HEK293 (cell line): ENCODE measurements at regions not wholly inside any gene's neighbourhood (a gene's known extent, or its start where the extent isn't known, plus 50 kb on each side); places are given as distances from the start of the nearest gene placed in this dataset.

ENCODE experiments used
- BCL11B ChIP-seq: fragments of 450-650 bp; formaldehyde crosslinking; IDR thresholded peaks from 2 replicates; pipeline ENCODE4 v1.5.1; 2016; ENCODE audit warnings: low read depth, missing biosample characterization, missing genetic modification characterization
- IKZF3 ChIP-seq: fragments of 450-650 bp; IDR thresholded peaks from 2 replicates; pipeline ENCODE4 v1.5.0; 2018; ENCODE audit warnings: missing biosample characterization, mild to moderate bottlenecking, missing genetic modification characterization, moderate library complexity
- KLF9 ChIP-seq: fragments of 450-650 bp; formaldehyde crosslinking; IDR thresholded peaks from 2 replicates; pipeline ENCODE4 v1.5.1; 2016; ENCODE audit warnings: missing biosample characterization, missing genetic modification characterization, low read depth
- PRDM1 ChIP-seq: fragments of 450-650 bp; formaldehyde crosslinking; IDR thresholded peaks from 2 replicates; pipeline ENCODE4; 2016; ENCODE audit warnings: missing biosample characterization, missing genetic modification characterization
- PRDM10 ChIP-seq: fragments of 450-650 bp; formaldehyde crosslinking; IDR thresholded peaks from 2 replicates; pipeline ENCODE4 v1.5.1; 2016; ENCODE audit warnings: missing biosample characterization, missing genetic modification characterization
- PRDM4 ChIP-seq: fragments of 450-650 bp; formaldehyde crosslinking; IDR thresholded peaks from 2 replicates; pipeline ENCODE4 v1.5.1; 2017; ENCODE audit warnings: missing biosample characterization, missing genetic modification characterization
- SCRT2 ChIP-seq: fragments of 450-650 bp; formaldehyde crosslinking; IDR thresholded peaks from 2 replicates; pipeline ENCODE4 v1.5.1; 2016; ENCODE audit warnings: missing biosample characterization, missing genetic modification characterization
- SETDB1 ChIP-seq: IDR thresholded peaks from one replicate; pipeline ENCODE4 v1.6.1; 2017; ENCODE audit warnings: mild to moderate bottlenecking, low read length, moderate library complexity, mixed read lengths; ENCODE audit not compliant: insufficient read length
- SP3 ChIP-seq: fragments of 450-650 bp; formaldehyde crosslinking; IDR thresholded peaks from 2 replicates; pipeline ENCODE4 v1.5.1; 2016; ENCODE audit warnings: missing biosample characterization, missing genetic modification characterization
- TCF7L2 ChIP-seq: IDR thresholded peaks from 2 replicates; pipeline ENCODE4 v1.6.1; 2011; ENCODE audit warnings: low read depth, mild to moderate bottlenecking, inconsistent platforms, low read length, moderate library complexity, borderline replicate concordance
- ZNF121 ChIP-seq: fragments of 450-650 bp; formaldehyde crosslinking; IDR thresholded peaks from 2 replicates; pipeline ENCODE4 v1.5.1; 2016; ENCODE audit warnings: missing biosample characterization, missing genetic modification characterization
- ZNF23 ChIP-seq: fragments of 450-650 bp; formaldehyde crosslinking; IDR thresholded peaks from 2 replicates; pipeline ENCODE4 v1.5.1; 2016; ENCODE audit warnings: missing biosample characterization, missing genetic modification characterization, borderline replicate concordance
- ZNF24 ChIP-seq: fragments of 450-650 bp; formaldehyde crosslinking; IDR thresholded peaks from 2 replicates; pipeline ENCODE4 v1.5.1; 2016; ENCODE audit warnings: missing biosample characterization, missing genetic modification characterization
- ZNF350 ChIP-seq: fragments of 450-650 bp; formaldehyde crosslinking; IDR thresholded peaks from 2 replicates; pipeline ENCODE4 v1.5.0; 2017; ENCODE audit warnings: missing biosample characterization, mild to moderate bottlenecking, missing genetic modification characterization
- ZNF391 ChIP-seq: fragments of 450-650 bp; formaldehyde crosslinking; IDR thresholded peaks from 2 replicates; pipeline ENCODE4 v1.5.1; 2016; ENCODE audit warnings: low read depth, missing biosample characterization, missing genetic modification characterization, borderline replicate concordance
- ZNF394 ChIP-seq: fragments of 450-650 bp; formaldehyde crosslinking; IDR thresholded peaks from 2 replicates; pipeline ENCODE4 v1.5.1; 2016; ENCODE audit warnings: missing biosample characterization, missing genetic modification characterization, mild to moderate bottlenecking, moderate library complexity, borderline replicate concordance
- ZNF501 ChIP-seq: fragments of 450-650 bp; formaldehyde crosslinking; IDR thresholded peaks from 2 replicates; pipeline ENCODE4 v1.5.1; 2016; ENCODE audit warnings: missing biosample characterization, missing genetic modification characterization
- ZNF529 ChIP-seq: fragments of 450-650 bp; formaldehyde crosslinking; IDR thresholded peaks from 2 replicates; pipeline ENCODE4 v1.5.1; 2017; ENCODE audit warnings: missing genetic modification characterization, missing biosample characterization; ENCODE audit not compliant: insufficient replicate concordance
- ZNF561 ChIP-seq: fragments of 450-650 bp; IDR thresholded peaks from 2 replicates; pipeline ENCODE4 v1.5.1; 2018; ENCODE audit warnings: missing biosample characterization, missing genetic modification characterization, borderline replicate concordance
- ZNF580 ChIP-seq: fragments of 450-650 bp; formaldehyde crosslinking; IDR thresholded peaks from 2 replicates; pipeline ENCODE4 v1.5.1; 2016; ENCODE audit warnings: missing biosample characterization, missing genetic modification characterization
- ZNF623 ChIP-seq: fragments of 450-650 bp; formaldehyde crosslinking; IDR thresholded peaks from 2 replicates; pipeline ENCODE4 v1.5.1; 2016; ENCODE audit warnings: missing biosample characterization, missing genetic modification characterization
- ZNF639 ChIP-seq: fragments of 450-650 bp; formaldehyde crosslinking; IDR thresholded peaks from 2 replicates; pipeline ENCODE4 v1.5.1; 2016; ENCODE audit warnings: missing biosample characterization, missing genetic modification characterization
- ZSCAN16 ChIP-seq: fragments of 450-650 bp; formaldehyde crosslinking; IDR thresholded peaks from 2 replicates; pipeline ENCODE4 v1.5.1; 2016; ENCODE audit warnings: missing biosample characterization, missing genetic modification characterization
- ZSCAN30 ChIP-seq: fragments of 450-650 bp; IDR thresholded peaks from 2 replicates; pipeline ENCODE4 v1.5.1; 2018; ENCODE audit warnings: missing biosample characterization, mild to moderate bottlenecking, missing genetic modification characterization, moderate library complexity
- TF ChIP-seq, protein P1 (sequence below): fragments of 450-650 bp; formaldehyde crosslinking; IDR thresholded peaks from 2 replicates; pipeline ENCODE4 v1.5.1; 2017; ENCODE audit warnings: missing biosample characterization, missing genetic modification characterization
- TF ChIP-seq, protein P2 (sequence below): fragments of 450-650 bp; formaldehyde crosslinking; IDR thresholded peaks from 2 replicates; pipeline ENCODE4 v1.5.1; 2016; ENCODE audit warnings: missing biosample characterization, missing genetic modification characterization
- TF ChIP-seq, protein P3 (sequence below): fragments of 450-650 bp; formaldehyde crosslinking; IDR thresholded peaks from 2 replicates; pipeline ENCODE4 v1.5.1; 2017; ENCODE audit warnings: missing biosample characterization, missing genetic modification characterization

DNA sequence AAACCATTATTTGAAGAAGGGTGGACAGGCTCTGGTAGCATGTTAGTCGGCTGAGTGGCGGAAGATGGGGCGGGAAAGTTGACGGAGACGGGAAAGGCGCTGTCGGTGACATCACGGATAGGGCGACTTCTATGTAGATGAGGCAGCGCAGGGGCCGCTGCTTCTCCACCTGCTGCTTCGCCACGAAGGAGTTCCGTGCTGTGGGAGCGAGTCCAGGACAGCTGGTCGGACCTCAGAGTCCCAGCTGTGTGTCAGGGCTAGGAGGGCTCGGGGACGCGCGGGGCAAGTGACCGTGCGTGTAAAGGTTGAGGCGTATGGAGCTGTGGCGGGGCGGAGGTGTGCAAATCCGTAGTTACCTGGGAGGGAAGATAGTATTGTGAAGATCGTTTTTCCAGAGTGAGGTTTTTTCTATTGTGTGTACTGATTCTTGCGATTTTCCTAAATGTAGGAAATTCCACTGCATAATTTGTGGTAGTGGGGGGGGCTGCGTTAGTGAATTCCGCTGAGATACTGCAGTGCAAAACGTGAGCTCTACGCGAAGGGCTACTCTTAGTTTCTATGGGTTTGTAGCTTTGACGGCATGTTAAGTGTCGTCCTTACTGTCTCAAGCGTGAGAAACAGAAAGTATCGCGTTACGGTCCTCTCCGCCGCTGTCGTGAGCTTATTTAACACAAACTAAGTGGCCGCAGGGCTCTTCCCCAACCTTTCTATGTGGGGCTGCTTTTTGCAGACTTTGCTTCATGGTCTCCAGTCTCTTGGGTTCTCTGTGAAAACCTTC is 111.2 kb upstream of the NBPF11 start (continued):
- TF ChIP-seq, protein P1, sequence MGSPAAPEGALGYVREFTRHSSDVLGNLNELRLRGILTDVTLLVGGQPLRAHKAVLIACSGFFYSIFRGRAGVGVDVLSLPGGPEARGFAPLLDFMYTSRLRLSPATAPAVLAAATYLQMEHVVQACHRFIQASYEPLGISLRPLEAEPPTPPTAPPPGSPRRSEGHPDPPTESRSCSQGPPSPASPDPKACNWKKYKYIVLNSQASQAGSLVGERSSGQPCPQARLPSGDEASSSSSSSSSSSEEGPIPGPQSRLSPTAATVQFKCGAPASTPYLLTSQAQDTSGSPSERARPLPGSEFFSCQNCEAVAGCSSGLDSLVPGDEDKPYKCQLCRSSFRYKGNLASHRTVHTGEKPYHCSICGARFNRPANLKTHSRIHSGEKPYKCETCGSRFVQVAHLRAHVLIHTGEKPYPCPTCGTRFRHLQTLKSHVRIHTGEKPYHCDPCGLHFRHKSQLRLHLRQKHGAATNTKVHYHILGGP (tag by site-specific recombination), result no peak
- no peak for TF ChIP-seq TCF7L2
- TF ChIP-seq ZNF501 (tag by site-specific recombination), result peak; percentile 86
- peak; percentile 99 for TF ChIP-seq SCRT2 (tag by site-specific recombination)
- peak; percentile 93 for TF ChIP-seq ZNF394 (tag by site-specific recombination)
- peak; percentile 57 for TF ChIP-seq SETDB1
- TF ChIP-seq PRDM4 (tag by site-specific recombination), result peak; percentile 59; the same call in 1 of the 2 replicates
- peak; percentile 99 for TF ChIP-seq IKZF3
- TF ChIP-seq ZSCAN16 (tag by site-specific recombination), result peak; percentile 10; the same call in 1 of the 2 replicates
- peak; percentile 53; the same call in 1 of the 2 replicates for TF ChIP-seq KLF9
- TF ChIP-seq ZNF350 (tag by site-specific recombination), result no peak
- 0 out of 2 replicates have a peak, but pooled peaks have one; percentile 41 for TF ChIP-seq ZNF623
- TF ChIP-seq, protein P2, sequence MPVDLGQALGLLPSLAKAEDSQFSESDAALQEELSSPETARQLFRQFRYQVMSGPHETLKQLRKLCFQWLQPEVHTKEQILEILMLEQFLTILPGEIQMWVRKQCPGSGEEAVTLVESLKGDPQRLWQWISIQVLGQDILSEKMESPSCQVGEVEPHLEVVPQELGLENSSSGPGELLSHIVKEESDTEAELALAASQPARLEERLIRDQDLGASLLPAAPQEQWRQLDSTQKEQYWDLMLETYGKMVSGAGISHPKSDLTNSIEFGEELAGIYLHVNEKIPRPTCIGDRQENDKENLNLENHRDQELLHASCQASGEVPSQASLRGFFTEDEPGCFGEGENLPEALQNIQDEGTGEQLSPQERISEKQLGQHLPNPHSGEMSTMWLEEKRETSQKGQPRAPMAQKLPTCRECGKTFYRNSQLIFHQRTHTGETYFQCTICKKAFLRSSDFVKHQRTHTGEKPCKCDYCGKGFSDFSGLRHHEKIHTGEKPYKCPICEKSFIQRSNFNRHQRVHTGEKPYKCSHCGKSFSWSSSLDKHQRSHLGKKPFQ (tag by site-specific recombination), result no peak; the same call in 1 of the 2 replicates
- 0 out of 2 replicates have a peak, but pooled peaks have one; percentile 84 for TF ChIP-seq ZNF24 (tag by site-specific recombination)
- peak; percentile 78 for TF ChIP-seq ZNF580 (tag by site-specific recombination)
- TF ChIP-seq PRDM1 (tag by site-specific recombination), result peak; percentile 92
- TF ChIP-seq ZNF121 (tag by site-specific recombination), result no peak
- peak; percentile 85 for TF ChIP-seq ZSCAN30 (tag by site-specific recombination)
- TF ChIP-seq ZNF391 (tag by site-specific recombination), result peak; percentile 61; the same call in 1 of the 2 replicates
- TF ChIP-seq, protein P3, sequence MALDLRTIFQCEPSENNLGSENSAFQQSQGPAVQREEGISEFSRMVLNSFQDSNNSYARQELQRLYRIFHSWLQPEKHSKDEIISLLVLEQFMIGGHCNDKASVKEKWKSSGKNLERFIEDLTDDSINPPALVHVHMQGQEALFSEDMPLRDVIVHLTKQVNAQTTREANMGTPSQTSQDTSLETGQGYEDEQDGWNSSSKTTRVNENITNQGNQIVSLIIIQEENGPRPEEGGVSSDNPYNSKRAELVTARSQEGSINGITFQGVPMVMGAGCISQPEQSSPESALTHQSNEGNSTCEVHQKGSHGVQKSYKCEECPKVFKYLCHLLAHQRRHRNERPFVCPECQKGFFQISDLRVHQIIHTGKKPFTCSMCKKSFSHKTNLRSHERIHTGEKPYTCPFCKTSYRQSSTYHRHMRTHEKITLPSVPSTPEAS (tag by site-specific recombination), result peak; percentile 49; the same call in 1 of the 2 replicates
- TF ChIP-seq ZNF529 (tag by site-specific recombination), result no peak
- TF ChIP-seq ZNF23 (tag by site-specific recombination), result no peak
- peak; percentile 91 for TF ChIP-seq PRDM10 (tag by site-specific recombination)
- peak; percentile 71 for TF ChIP-seq ZNF561 (tag by site-specific recombination)
- TF ChIP-seq ZNF639 (tag by site-specific recombination), result peak; percentile 66
- TF ChIP-seq BCL11B (tag by site-specific recombination), result peak; percentile 89
- TF ChIP-seq SP3 (tag by site-specific recombination), result peak; percentile 64
